ENCODE measurements at regions not wholly inside any gene's neighbourhood (a gene's known extent, or its start where the extent isn't known, plus 50 kb on each side); places are given as distances from the start of the nearest gene placed in this dataset.

- no peak overlapping the region for H3K4me3 ChIP-seq (ENCODE audit: low read depth, low read length)
- no peak for TF ChIP-seq CTCF (IDR thresholded peaks at IDR 0.05; ENCODE audit: insufficient read depth, low read length)
- DNase-seq (ENCODE audit: low read depth) = no peak
These were observed 96.8 kb downstream of the TENT5C start for GRCh38 chr1:117702654-117703053.

- no peak overlapping the region for H3K4me3 ChIP-seq (ENCODE audit: low read depth, low read length)
- no peak for TF ChIP-seq CTCF (IDR thresholded peaks at IDR 0.05; ENCODE audit: insufficient read depth, low read length)
- no peak for DNase-seq (ENCODE audit: low read depth)
These were observed 101.5 kb downstream of the TENT5C start for GRCh38 chr1:117707371-117707770.

GRCh38 chr1:117708323-117709248 is 102.7 kb downstream of the TENT5C start:
- TF ChIP-seq CTCF (IDR thresholded peaks at IDR 0.05; ENCODE audit: insufficient read depth, low read length) = no peak
- no peak overlapping the region for H3K4me3 ChIP-seq (ENCODE audit: low read depth, low read length)
- peak; percentile 63 for DNase-seq (ENCODE audit: low read depth)

GRCh38 chr1:117709249-117709691 is 103.4 kb downstream of the TENT5C start:
- TF ChIP-seq CTCF (IDR thresholded peaks at IDR 0.05; ENCODE audit: insufficient read depth, low read length) = no peak
- DNase-seq (ENCODE audit: low read depth) = no peak
- H3K4me3 ChIP-seq (ENCODE audit: low read depth, low read length) = no peak overlapping the region

- no peak for DNase-seq (ENCODE audit: low read depth)
- no peak overlapping the region for H3K4me3 ChIP-seq (ENCODE audit: low read depth, low read length)
- peak; percentile 39 for TF ChIP-seq CTCF (IDR thresholded peaks at IDR 0.05; ENCODE audit: insufficient read depth, low read length)
These were observed 104.9 kb downstream of the TENT5C start for GRCh38 chr1:117710710-117711109.

GRCh38 chr1:117712621-117713020 is 106.8 kb downstream of the TENT5C start:
- no peak overlapping the region for H3K4me3 ChIP-seq (ENCODE audit: low read depth, low read length)
- no peak for DNase-seq (ENCODE audit: low read depth)
- no peak for TF ChIP-seq CTCF (IDR thresholded peaks at IDR 0.05; ENCODE audit: insufficient read depth, low read length)
